Neural progenitor cell (in vitro differentiated cells): ENCODE measurements at regions not wholly inside any gene's neighbourhood (a gene's known extent, or its start where the extent isn't known, plus 50 kb on each side); places are given as distances from the start of the nearest gene placed in this dataset.

ENCODE experiments used
- DNase-seq: peaks from one replicate; pipeline ENCODE4 v3.0.0-alpha.2; 2016; ENCODE audit warnings: low spot score
- H2AFZ ChIP-seq: fragments of 200-600 bp; sonication (generic); replicated peaks from 2 replicates; pipeline ENCODE4 v1.6.1; 2016; ENCODE audit warnings: antibody characterized with exemption
- H3F3A ChIP-seq: fragments of 200-600 bp; sonication (generic); 2 replicates; pipeline ENCODE4 v1.6.1; 2016; ENCODE audit warnings: antibody characterized with exemption, low read depth
- H3K27ac ChIP-seq: fragments of 200-600 bp; sonication (generic); 2 replicates; pipeline ENCODE4 v1.5.1; 2016; ENCODE audit warnings: mild to moderate bottlenecking
- H3K27me3 ChIP-seq: fragments of 200-600 bp; sonication (generic); 2 replicates; pipeline ENCODE4 v1.6.1; 2016; ENCODE audit warnings: mild to moderate bottlenecking, moderate library complexity
- H3K36me3 ChIP-seq: fragments of 200-600 bp; sonication (generic); 2 replicates; pipeline ENCODE4 v1.5.1; 2016
- H3K4me1 ChIP-seq: fragments of 200-600 bp; sonication (generic); 2 replicates; pipeline ENCODE4 v1.6.1; 2016; ENCODE audit warnings: mixed run types
- H3K4me2 ChIP-seq: fragments of 200-600 bp; sonication (generic); 2 replicates; pipeline ENCODE4 v1.6.1; 2016
- H3K4me3 ChIP-seq: fragments of 200-600 bp; sonication (generic); 2 replicates; pipeline ENCODE4 v1.5.1; 2016
- H3K79me2 ChIP-seq: fragments of 200-600 bp; sonication (generic); 2 replicates; pipeline ENCODE4 v1.6.1; 2016; ENCODE audit warnings: low read depth
- H3K9ac ChIP-seq: fragments of 200-600 bp; sonication (generic); 2 replicates; pipeline ENCODE4 v1.6.1; 2016
- H3K9me3 ChIP-seq: fragments of 200-600 bp; sonication (generic); 2 replicates; pipeline ENCODE4 v1.5.1; 2016; ENCODE audit warnings: low read depth
- H4K20me1 ChIP-seq: fragments of 200-600 bp; sonication (generic); 2 replicates; pipeline ENCODE4 v1.6.1; 2016; ENCODE audit warnings: low read depth
- H3K27ac Mint-ChIP-seq: 3 replicates; pipeline ENCODE4 v1.8.0; 2021; ENCODE audit warnings: mixed read lengths
- H3K27me3 Mint-ChIP-seq: 2 replicates; pipeline ENCODE4 v1.8.0; 2022; ENCODE audit warnings: low read depth, mild to moderate bottlenecking, inconsistent platforms, moderate library complexity, mixed read lengths; ENCODE audit not compliant: insufficient read depth
- H3K36me3 Mint-ChIP-seq: 3 replicates; pipeline ENCODE4 v1.8.0; 2021; ENCODE audit warnings: mixed read lengths
- H3K4me1 Mint-ChIP-seq: 3 replicates; pipeline ENCODE4 v1.8.0; 2021; ENCODE audit warnings: mixed read lengths
- H3K4me3 Mint-ChIP-seq: 3 replicates; pipeline ENCODE4 v1.8.0; 2021; ENCODE audit warnings: mild to moderate bottlenecking, moderate library complexity, mixed read lengths
- H3K9me3 Mint-ChIP-seq: 3 replicates; pipeline ENCODE4 v1.8.0; 2020; ENCODE audit warnings: mixed read lengths
- CTCF ChIP-seq: fragments of 200-600 bp; sonication (generic); IDR thresholded peaks from 2 replicates; pipeline ENCODE4 v1.5.1; 2017; ENCODE audit warnings: antibody characterized with exemption, mild to moderate bottlenecking
- EZH2 ChIP-seq: fragments of 200-600 bp; sonication (generic); IDR thresholded peaks from 2 replicates; pipeline ENCODE4 v1.6.1; 2017; ENCODE audit warnings: antibody characterized with exemption, mild to moderate bottlenecking, moderate library complexity
- EZH2phosphoT487 ChIP-seq: fragments of 200-600 bp; sonication (generic); IDR thresholded peaks from 2 replicates; pipeline ENCODE4 v1.6.1; 2017; ENCODE audit warnings: antibody characterized with exemption

GRCh38 chrX:109872021-109872732 lies 130.7 kb upstream of the TMEM164 start:
- Histone ChIP-seq H2AFZ (no peak overlapping the region), H3K27me3 (no peaks in the 10 kb centered on the region), H3K9ac (no peak overlapping the region)

GRCh38 chrX:109873574-109873973 lies 129.3 kb upstream of the TMEM164 start:
- peaks cover 1% of the 10 kb centered on the region for H3K36me3 Mint-ChIP-seq
- Histone ChIP-seq H3K4me1 (no peaks in the 10 kb centered on the region), H3K9ac (no peak overlapping the region), H3K9me3 (no peaks in the 10 kb centered on the region), H3K79me2 (no peaks in the 10 kb centered on the region), H3F3A (no peaks in the 10 kb centered on the region), H2AFZ (no peak overlapping the region), H4K20me1 (no peaks in the 10 kb centered on the region), H3K4me2 (no peak overlapping the region), H3K4me3 (no peak overlapping the region), H3K27me3 (no peaks in the 10 kb centered on the region), H3K27ac (no peak overlapping the region), H3K36me3 (no peaks in the 10 kb centered on the region)
- no peak overlapping the region for H3K4me3 Mint-ChIP-seq
- DNase-seq, result no peak
- H3K4me1 Mint-ChIP-seq, result peaks cover 4% of the 10 kb centered on the region
- H3K27ac Mint-ChIP-seq, result no peak overlapping the region
- no peak for TF ChIP-seq EZH2phosphoT487
- peaks cover 2% of the 10 kb centered on the region for H3K27me3 Mint-ChIP-seq
- H3K9me3 Mint-ChIP-seq, result peaks cover 6% of the 10 kb centered on the region

More at GRCh38 chrX:109872021-109872732, 130.7 kb upstream of the TMEM164 start:
- no peak overlapping the region for H3K27ac ChIP-seq
- H3K9me3 ChIP-seq, result no peaks in the 10 kb centered on the region
- no peaks in the 10 kb centered on the region for H3K36me3 ChIP-seq
- no peak overlapping the region for H3K27ac Mint-ChIP-seq
- no peak overlapping the region for H3K4me3 Mint-ChIP-seq
- no peak for DNase-seq
- no peaks in the 10 kb centered on the region for H3K4me1 ChIP-seq
- H3K4me2 ChIP-seq, result no peak overlapping the region
- no peak overlapping the region for H3K4me3 ChIP-seq
- no peaks in the 10 kb centered on the region for H4K20me1 ChIP-seq
- TF ChIP-seq EZH2 (no peak), CTCF (no peak), EZH2phosphoT487 (no peak)
- peaks cover 2% of the 10 kb centered on the region for H3K27me3 Mint-ChIP-seq
- H3K4me1 Mint-ChIP-seq, result peaks cover 12% of the 10 kb centered on the region
- peaks cover 1% of the 10 kb centered on the region for H3K36me3 Mint-ChIP-seq
- no peaks in the 10 kb centered on the region for H3K79me2 ChIP-seq
- peaks cover 6% of the 10 kb centered on the region for H3K9me3 Mint-ChIP-seq
- H3F3A ChIP-seq, result no peaks in the 10 kb centered on the region

GRCh38 chrX:109873983-109874382 lies 128.9 kb upstream of the TMEM164 start:
- Histone ChIP-seq H3K4me2 (no peak overlapping the region), H3K36me3 (no peaks in the 10 kb centered on the region), H3F3A (no peaks in the 10 kb centered on the region), H3K4me1 (no peaks in the 10 kb centered on the region), H3K79me2 (no peaks in the 10 kb centered on the region), H3K9me3 (no peaks in the 10 kb centered on the region), H3K27ac (no peak overlapping the region), H2AFZ (no peak overlapping the region), H3K4me3 (no peak overlapping the region), H4K20me1 (no peaks in the 10 kb centered on the region), H3K27me3 (no peaks in the 10 kb centered on the region), H3K9ac (no peak overlapping the region)
- Mint-ChIP-seq H3K27me3 (peaks cover 2% of the 10 kb centered on the region), H3K4me3 (no peak overlapping the region), H3K4me1 (peaks cover 8% of the 10 kb centered on the region), H3K27ac (no peak overlapping the region), H3K9me3 (peaks cover 6% of the 10 kb centered on the region), H3K36me3 (peaks cover 1% of the 10 kb centered on the region)
- no peak for TF ChIP-seq CTCF
- TF ChIP-seq EZH2phosphoT487, result no peak
- DNase-seq, result no peak

GRCh38 chrX:109874548-109874947 lies 128.4 kb upstream of the TMEM164 start:
- H2AFZ ChIP-seq, result no peak overlapping the region
- H4K20me1 ChIP-seq, result no peaks in the 10 kb centered on the region
- H3K36me3 Mint-ChIP-seq, result peaks cover 1% of the 10 kb centered on the region
- no peaks in the 10 kb centered on the region for H3K9me3 ChIP-seq
- no peaks in the 10 kb centered on the region for H3K79me2 ChIP-seq
- H3K27me3 Mint-ChIP-seq, result peaks cover 2% of the 10 kb centered on the region
- H3K36me3 ChIP-seq, result no peaks in the 10 kb centered on the region
- H3K27me3 ChIP-seq, result no peaks in the 10 kb centered on the region
- H3K4me1 Mint-ChIP-seq, result peaks cover 12% of the 10 kb centered on the region
- no peaks in the 10 kb centered on the region for H3F3A ChIP-seq
- H3K4me2 ChIP-seq, result no peak overlapping the region
- TF ChIP-seq CTCF, result no peak
- TF ChIP-seq EZH2phosphoT487, result no peak
- no peak for TF ChIP-seq EZH2
- H3K9ac ChIP-seq, result no peak overlapping the region
- peaks cover 6% of the 10 kb centered on the region for H3K9me3 Mint-ChIP-seq
- H3K4me1 ChIP-seq, result no peaks in the 10 kb centered on the region
- H3K27ac ChIP-seq, result no peak overlapping the region
- H3K4me3 ChIP-seq, result no peak overlapping the region
- H3K4me3 Mint-ChIP-seq, result no peak overlapping the region
- H3K27ac Mint-ChIP-seq, result no peak overlapping the region
- DNase-seq, result no peak
